AG10803 (cell line): ENCODE measurements at regions not wholly inside any gene's neighbourhood (a gene's known extent, or its start where the extent isn't known, plus 50 kb on each side); places are given as distances from the start of the nearest gene placed in this dataset.

Experiments used
- DNase-seq: peaks from one replicate; pipeline ENCODE4 v3.0.0; 2010; ENCODE audit warnings: low read depth
- H3K4me3 ChIP-seq: 2 replicates; pipeline ENCODE4 v1.5.1; 2011; ENCODE audit warnings: mild to moderate bottlenecking, low read length, control low read depth
- TF ChIP-seq, protein P1 (sequence below): conservative IDR thresholded peaks from 2 replicates; pipeline ENCODE4 v1.5.1; 2011; ENCODE audit warnings: mild to moderate bottlenecking, low read length, control low read depth, inconsistent platforms

DNA sequence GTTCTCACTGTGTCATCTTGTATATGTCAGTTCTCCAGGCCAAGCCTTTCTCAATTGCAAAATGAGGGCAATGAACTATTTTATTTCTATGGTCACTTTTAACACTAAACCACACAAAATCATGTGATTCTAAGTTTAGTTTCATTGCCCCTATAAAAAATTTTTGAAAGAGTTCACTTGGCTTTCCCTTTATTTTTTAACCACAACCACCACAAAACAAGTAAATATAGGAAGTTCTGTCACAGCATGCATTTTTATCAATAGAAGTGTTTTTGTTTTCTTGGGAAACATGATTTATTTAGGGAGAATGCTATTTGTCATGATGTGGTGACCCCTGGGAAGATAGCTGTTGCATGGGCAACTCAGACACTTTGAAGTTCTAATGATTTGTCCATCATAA, 169.1 kb downstream of the CSNK1G3 start:
- TF ChIP-seq, protein P1, sequence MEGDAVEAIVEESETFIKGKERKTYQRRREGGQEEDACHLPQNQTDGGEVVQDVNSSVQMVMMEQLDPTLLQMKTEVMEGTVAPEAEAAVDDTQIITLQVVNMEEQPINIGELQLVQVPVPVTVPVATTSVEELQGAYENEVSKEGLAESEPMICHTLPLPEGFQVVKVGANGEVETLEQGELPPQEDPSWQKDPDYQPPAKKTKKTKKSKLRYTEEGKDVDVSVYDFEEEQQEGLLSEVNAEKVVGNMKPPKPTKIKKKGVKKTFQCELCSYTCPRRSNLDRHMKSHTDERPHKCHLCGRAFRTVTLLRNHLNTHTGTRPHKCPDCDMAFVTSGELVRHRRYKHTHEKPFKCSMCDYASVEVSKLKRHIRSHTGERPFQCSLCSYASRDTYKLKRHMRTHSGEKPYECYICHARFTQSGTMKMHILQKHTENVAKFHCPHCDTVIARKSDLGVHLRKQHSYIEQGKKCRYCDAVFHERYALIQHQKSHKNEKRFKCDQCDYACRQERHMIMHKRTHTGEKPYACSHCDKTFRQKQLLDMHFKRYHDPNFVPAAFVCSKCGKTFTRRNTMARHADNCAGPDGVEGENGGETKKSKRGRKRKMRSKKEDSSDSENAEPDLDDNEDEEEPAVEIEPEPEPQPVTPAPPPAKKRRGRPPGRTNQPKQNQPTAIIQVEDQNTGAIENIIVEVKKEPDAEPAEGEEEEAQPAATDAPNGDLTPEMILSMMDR, result no peak
- peak; percentile 42 for DNase-seq
- H3K4me3 ChIP-seq, result no peak overlapping the region

DNA sequence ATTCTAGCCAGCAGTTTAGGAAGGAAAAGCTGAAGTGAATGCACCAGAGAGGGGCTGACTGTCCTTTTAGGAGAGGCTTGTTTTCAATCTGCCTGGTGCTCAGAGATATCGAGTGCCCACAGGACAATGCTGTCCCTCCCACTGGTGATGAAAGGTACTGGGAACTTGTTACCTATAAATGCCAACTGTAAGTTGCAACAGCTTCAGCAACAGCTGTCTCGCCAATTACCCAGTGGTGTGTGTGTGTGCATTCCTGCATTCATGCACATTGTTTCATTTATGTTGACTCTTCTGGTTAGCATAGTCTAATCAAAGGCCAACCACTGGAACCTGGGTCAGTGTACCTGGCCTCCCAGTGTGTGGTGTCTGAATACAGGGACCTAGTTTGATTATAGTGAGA, 161.1 kb downstream of the CSNK1G3 start:
- TF ChIP-seq, protein P1, result no peak
- H3K4me3 ChIP-seq, result no peak overlapping the region
- DNase-seq, result peak; percentile 55

DNA sequence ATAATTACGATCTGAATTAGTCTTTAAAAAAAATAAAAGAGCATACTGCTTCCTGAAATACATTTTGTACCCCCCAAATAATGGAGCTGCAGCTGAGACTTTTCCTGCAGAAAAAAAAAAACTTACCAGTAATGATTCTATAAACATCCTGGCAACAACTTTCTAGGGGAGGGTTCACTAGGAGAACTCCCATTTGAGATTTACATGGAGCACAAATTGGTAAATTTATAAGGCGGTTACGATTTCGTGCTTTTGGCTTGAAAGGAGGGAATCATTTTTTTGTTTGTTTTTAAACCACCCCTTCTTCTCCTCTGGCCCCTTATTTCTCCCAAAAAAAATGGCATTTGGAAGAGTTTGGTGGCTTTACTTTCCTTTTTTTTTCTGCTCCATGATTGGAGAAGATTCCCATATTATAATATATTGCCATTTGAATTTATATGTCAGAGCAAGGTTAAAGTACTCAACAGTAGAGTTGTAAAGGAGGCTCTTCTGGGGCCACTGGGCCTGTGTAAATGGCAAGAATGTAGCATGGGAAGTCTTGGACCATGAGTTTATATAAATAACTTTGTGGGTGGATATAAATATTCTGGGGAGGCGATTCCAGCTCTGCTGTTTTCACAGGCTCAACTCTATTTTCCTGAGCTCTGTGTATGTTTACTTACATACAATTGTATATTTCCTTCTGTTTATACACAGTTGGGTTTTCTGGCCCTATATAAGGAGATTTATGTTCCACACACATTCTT, 159.9 kb downstream of the CSNK1G3 start:
- TF ChIP-seq, protein P1, result no peak

DNA sequence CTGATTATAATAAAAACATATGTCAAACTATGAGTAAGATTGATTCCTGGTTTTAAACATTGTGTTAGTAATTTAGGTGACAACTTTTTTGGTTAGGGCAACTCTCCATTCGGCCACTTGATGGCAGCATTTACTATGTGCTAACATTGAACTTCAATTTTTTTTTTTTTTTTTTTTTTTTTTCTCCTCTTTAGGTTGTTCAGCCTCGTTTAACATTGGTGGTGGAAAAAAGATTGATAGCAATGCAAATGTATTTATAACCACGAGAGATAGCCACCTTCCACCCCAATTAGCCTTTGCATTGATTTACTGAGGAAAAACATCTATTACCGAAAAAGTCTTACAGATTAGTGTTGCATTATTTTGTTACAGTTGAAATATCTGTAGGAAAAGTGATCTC, 159.1 kb downstream of the CSNK1G3 start:
- peak; percentile 35 for DNase-seq
- TF ChIP-seq, protein P1, result peak; percentile 89
- H3K4me3 ChIP-seq, result no peak overlapping the region

More for the DNA sequence above, 159.9 kb downstream of the CSNK1G3 start:
- no peak overlapping the region for H3K4me3 ChIP-seq
- DNase-seq, result no peak
